ENCODE measurements at regions not wholly inside any gene's neighbourhood (a gene's known extent, or its start where the extent isn't known, plus 50 kb on each side); places are given as distances from the start of the nearest gene placed in this dataset.

DNA sequence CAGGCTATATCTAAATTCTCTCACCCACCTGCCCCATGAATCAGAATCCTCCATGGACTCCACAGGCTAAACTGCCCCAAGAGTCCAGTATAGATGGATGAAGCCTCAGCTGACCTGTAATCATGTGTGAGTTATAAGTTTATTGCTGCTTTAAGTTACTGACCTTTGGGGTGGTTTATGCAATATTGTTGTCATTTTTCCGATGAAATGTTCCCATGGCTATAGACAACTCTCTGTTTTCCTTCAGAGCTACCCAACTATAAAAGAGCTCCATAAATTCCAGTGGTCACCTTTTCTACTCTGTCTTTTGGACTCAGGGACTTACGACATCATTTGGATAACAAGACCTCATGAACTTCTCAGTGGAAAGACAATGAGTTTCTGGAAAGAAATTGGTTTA, 212.1 kb downstream of the BMP2 start:
- DNase-seq (no peak), ATAC-seq (no peak)
- Mint-ChIP-seq H3K27me3 (ENCODE audit: low read depth in 2 of 2) (no peaks in the 10 kb centered on the region), H3K4me1 (no peaks in the 10 kb centered on the region), H3K9me3 (peaks cover 7 to 11% of the 10 kb centered on the region in 2 donors), H3K36me3 (peaks cover 10% of the 10 kb centered on the region), H3K4me3 (no peak overlapping the region), H3K27ac (no peak overlapping the region)
- Histone ChIP-seq H3K4me3 (ENCODE audit: low read length) (no peak overlapping the region), H3K36me3 (ENCODE audit: control insufficient read depth, insufficient read depth, low read length) (no peaks in the 10 kb centered on the region), H3K27ac (ENCODE audit: low read length) (no peak overlapping the region), H3K4me1 (ENCODE audit: control insufficient read depth, insufficient read depth, low read length) (no peaks in the 10 kb centered on the region), H3K27me3 (ENCODE audit: control insufficient read depth, insufficient read depth, low read length) (no peaks in the 10 kb centered on the region), H3K9me3 (ENCODE audit: control insufficient read depth, insufficient read depth, low read length) (peaks cover 3% of the 10 kb centered on the region)
- TF ChIP-seq, protein P1, sequence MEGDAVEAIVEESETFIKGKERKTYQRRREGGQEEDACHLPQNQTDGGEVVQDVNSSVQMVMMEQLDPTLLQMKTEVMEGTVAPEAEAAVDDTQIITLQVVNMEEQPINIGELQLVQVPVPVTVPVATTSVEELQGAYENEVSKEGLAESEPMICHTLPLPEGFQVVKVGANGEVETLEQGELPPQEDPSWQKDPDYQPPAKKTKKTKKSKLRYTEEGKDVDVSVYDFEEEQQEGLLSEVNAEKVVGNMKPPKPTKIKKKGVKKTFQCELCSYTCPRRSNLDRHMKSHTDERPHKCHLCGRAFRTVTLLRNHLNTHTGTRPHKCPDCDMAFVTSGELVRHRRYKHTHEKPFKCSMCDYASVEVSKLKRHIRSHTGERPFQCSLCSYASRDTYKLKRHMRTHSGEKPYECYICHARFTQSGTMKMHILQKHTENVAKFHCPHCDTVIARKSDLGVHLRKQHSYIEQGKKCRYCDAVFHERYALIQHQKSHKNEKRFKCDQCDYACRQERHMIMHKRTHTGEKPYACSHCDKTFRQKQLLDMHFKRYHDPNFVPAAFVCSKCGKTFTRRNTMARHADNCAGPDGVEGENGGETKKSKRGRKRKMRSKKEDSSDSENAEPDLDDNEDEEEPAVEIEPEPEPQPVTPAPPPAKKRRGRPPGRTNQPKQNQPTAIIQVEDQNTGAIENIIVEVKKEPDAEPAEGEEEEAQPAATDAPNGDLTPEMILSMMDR (IDR thresholded peaks at IDR 0.05) = no peak
- intact Hi-C loops (cut with micrococcal nuclease) = no loop called here
- 82% methylated on average over 2 of the region's 2 CpGs for WGBS (ENCODE audit: insufficient coverage)

DNA sequence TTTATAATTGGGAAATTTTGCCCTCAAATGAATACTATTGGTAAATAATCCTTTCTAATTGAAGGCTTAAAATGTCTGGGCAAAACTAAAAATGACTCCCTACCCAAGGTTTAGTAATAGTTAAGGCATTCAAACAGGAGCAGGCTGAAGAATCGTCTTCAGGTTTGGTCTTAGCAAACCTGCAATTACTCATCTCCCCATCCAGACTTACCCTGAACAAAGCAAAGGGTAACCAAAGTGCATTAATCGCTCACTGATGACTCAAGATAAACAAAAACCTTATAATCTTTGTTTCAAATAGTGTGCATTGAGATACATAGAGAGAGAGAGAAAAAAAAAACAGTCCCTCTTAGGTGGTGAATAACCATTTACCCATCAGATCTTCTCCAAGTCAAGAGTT, 225.5 kb downstream of the BMP2 start:
- DNase-seq (no peak), ATAC-seq (no peak)
- Mint-ChIP-seq H3K4me1 (no peaks in the 10 kb centered on the region), H3K27me3 (ENCODE audit: low read depth in 2 of 2) (no peaks in the 10 kb centered on the region), H3K9me3 (peaks cover 5 to 12% of the 10 kb centered on the region in 2 donors), H3K36me3 (no peaks in the 10 kb centered on the region), H3K4me3 (no peak overlapping the region), H3K27ac (no peak overlapping the region)
- 69% methylated on average over 1 of the region's 2 CpGs for WGBS (ENCODE audit: insufficient coverage)
- Histone ChIP-seq H3K9me3 (ENCODE audit: control insufficient read depth, insufficient read depth, low read length) (no peaks in the 10 kb centered on the region), H3K4me1 (ENCODE audit: control insufficient read depth, insufficient read depth, low read length) (no peaks in the 10 kb centered on the region), H3K36me3 (ENCODE audit: control insufficient read depth, insufficient read depth, low read length) (no peaks in the 10 kb centered on the region), H3K4me3 (ENCODE audit: low read length) (no peak overlapping the region), H3K27ac (ENCODE audit: low read length) (no peak overlapping the region), H3K27me3 (ENCODE audit: control insufficient read depth, insufficient read depth, low read length) (no peaks in the 10 kb centered on the region)
- TF ChIP-seq, protein P1 (IDR thresholded peaks at IDR 0.05) = no peak
- intact Hi-C loops (cut with micrococcal nuclease) = no loop called here

DNA sequence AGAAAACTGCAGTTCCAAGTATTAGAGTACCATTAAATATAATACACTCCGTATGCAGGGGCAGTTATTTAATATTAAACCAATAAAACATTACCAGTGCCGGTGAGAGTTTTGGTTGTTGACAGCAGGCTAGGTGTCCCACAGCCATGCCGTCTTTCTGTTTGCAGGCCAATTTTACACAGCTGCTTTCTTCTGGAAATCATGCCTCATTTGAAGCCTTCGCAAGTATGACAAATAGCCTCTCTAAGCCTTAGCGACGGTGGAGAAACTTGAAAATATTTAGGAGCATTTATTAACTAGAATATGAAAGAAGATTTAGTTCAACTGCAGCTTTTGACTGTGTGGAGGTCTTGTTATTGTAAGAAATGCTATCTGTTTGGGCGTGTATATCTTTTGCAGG, 226.0 kb downstream of the BMP2 start:
- no peak for ATAC-seq
- Mint-ChIP-seq H3K4me3 (no peak overlapping the region), H3K27ac (no peak overlapping the region), H3K9me3 (peaks cover 5 to 12% of the 10 kb centered on the region in 2 donors), H3K27me3 (ENCODE audit: low read depth in 2 of 2) (no peaks in the 10 kb centered on the region), H3K4me1 (no peaks in the 10 kb centered on the region), H3K36me3 (no peaks in the 10 kb centered on the region)
- Histone ChIP-seq H3K36me3 (ENCODE audit: control insufficient read depth, insufficient read depth, low read length) (no peaks in the 10 kb centered on the region), H3K27ac (ENCODE audit: low read length) (no peak overlapping the region), H3K4me1 (ENCODE audit: control insufficient read depth, insufficient read depth, low read length) (no peaks in the 10 kb centered on the region), H3K4me3 (ENCODE audit: low read length) (no peak overlapping the region), H3K9me3 (ENCODE audit: control insufficient read depth, insufficient read depth, low read length) (no peaks in the 10 kb centered on the region), H3K27me3 (ENCODE audit: control insufficient read depth, insufficient read depth, low read length) (no peaks in the 10 kb centered on the region)
- 93% methylated on average over 7 of the region's 7 CpGs for WGBS (ENCODE audit: insufficient coverage)
- intact Hi-C loops (cut with micrococcal nuclease) = no loop called here
- TF ChIP-seq, protein P1 (IDR thresholded peaks at IDR 0.05) = no peak
- no peak for DNase-seq

DNA sequence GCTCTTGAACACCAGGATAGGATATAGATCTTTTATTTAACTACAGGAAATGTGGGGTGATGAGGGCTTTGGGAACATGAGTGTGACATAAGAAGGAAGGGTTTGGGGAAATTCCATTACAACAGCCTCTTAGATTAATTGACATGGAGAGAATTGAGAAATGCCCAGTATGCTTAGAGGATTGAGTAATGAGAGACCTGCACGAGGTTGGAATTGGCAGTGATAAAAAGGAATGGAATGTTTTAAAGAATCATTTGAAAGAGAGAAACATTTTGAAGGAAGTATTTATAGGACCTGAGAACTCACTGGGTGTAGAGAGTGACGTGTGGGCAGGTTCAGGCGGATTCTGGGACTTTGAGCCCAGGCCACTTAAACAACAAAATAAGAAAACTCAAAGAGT, 227.0 kb downstream of the BMP2 start:
- H3K9me3 Mint-ChIP-seq = peaks cover 5 to 12% of the 10 kb centered on the region in 2 donors
- intact Hi-C loops (cut with micrococcal nuclease) = no loop called here
- H3K4me1 ChIP-seq (ENCODE audit: control insufficient read depth, insufficient read depth, low read length) = no peaks in the 10 kb centered on the region

More for the DNA sequence above, 227.0 kb downstream of the BMP2 start:
- 79% methylated on average over 3 of the region's 3 CpGs for WGBS (ENCODE audit: insufficient coverage)
- Mint-ChIP-seq H3K27ac (no peak overlapping the region), H3K27me3 (ENCODE audit: low read depth in 2 of 2) (no peaks in the 10 kb centered on the region), H3K4me3 (no peak overlapping the region), H3K36me3 (no peaks in the 10 kb centered on the region), H3K4me1 (no peaks in the 10 kb centered on the region)
- Histone ChIP-seq H3K4me3 (ENCODE audit: low read length) (no peak overlapping the region), H3K27ac (ENCODE audit: low read length) (no peak overlapping the region), H3K27me3 (ENCODE audit: control insufficient read depth, insufficient read depth, low read length) (no peaks in the 10 kb centered on the region), H3K36me3 (ENCODE audit: control insufficient read depth, insufficient read depth, low read length) (no peaks in the 10 kb centered on the region), H3K9me3 (ENCODE audit: control insufficient read depth, insufficient read depth, low read length) (no peaks in the 10 kb centered on the region)
- ATAC-seq (no peak), DNase-seq (no peak)
- TF ChIP-seq, protein P1 (IDR thresholded peaks at IDR 0.05) = no peak

Measured in natural killer cell (primary cell).